ENCODE measurements at regions not wholly inside any gene's neighbourhood (a gene's known extent, or its start where the extent isn't known, plus 50 kb on each side); places are given as distances from the start of the nearest gene placed in this dataset.

GRCh38 chr20:39163993-39164392, 201.8 kb downstream of the DHX35 start:
- DNase-seq: no peak

DNA sequence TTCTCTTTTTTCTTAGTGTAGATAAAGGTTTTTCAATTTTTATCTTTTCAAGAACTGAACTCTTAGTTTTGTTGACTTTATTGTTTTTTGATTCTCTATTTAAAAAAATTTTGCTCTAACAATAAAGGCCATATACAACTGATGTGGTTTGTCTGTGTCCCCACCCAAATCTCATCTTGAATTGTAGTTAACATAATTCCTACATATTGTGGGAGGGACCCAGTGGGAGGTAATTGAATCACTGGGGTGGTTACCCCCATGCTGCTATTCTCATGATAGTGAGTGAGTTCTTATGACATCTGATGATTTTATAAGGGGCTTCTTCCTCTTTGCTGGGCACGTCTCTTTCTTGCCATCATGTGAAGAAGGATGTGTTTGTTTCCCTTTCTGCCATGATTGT, 199.8 kb downstream of the DHX35 start:
- no peak for DNase-seq

GRCh38 chr20:39155971-39156370, 193.8 kb downstream of the DHX35 start:
- DNase-seq: no peak

DNA sequence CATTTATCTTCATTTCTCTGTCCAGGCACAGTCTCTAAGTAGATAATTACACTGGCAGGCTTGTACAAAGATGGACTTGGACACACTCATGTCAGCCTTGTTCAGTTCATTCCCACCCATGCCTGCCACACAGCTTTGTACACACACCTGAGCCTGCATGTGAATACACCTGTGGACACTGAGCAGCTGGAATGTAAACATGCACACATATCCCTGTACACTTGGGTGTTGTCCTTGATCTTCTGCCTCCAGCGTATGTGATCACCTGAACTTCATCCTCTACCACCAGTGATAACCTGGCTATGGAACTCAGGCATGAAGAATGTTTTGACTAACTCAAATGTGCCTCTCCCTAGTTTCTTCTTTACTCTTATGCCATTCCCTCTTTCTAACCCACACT, 190.6 kb downstream of the DHX35 start:
- no peak for DNase-seq

DNA sequence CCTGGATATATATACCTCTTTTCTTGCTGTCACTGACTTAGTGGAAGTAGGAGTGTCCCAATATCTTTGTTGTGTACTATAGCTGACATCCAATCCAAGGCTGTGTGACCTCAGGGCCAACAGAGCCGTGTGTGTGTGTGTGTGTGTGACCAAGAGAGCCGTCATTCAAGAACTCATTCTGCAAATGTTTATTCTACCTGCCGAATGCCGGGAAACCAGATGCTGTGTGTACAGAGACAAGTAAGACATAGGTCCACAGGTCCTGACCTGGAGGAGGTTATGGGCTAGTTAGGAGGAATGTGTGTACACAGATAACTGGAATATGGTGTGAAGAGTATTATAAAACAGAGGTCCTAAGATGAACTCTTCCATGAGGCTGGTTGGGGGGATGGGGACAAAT, 190.0 kb downstream of the DHX35 start:
- DNase-seq: no peak

DNA sequence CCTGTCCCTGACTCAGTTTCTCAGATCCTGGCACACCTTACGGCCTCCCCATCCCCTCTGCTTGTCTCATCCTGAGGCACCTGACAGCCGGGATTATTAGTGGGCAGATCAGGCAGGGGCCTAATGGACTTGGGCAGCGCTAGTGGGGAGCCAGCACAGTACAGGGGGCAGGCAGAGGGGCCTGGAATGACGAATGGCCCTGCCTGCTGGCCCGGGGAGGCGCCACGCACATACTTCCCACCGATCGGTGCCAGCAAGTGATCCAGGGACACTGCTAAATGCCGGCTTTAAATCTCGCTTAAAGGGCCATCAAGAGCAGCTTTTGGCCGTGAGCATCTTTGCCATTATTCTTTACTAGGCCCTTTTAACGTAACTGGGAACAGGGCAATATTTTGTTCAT, 188.4 kb downstream of the DHX35 start:
- DNase-seq: no peak

DNA sequence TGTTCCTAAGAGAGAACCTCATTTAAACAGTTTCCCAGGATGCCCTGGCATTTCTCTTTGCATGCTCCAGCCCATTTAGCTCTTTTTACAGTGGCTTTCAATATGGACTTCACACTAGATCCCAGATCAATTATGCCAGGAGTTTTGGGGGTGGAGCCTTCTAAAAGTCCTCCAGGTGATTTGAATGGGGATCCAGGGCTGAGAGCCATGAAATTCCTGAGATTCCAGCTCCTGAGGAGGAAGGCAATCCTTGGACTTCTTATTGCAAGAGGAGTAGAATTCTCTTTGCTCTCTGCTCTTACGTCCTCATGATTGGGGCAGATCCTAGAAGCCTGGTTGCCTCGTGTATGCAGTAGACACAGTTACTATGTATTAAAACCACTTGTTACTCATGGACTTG, 184.2 kb downstream of the DHX35 start:
- DNase-seq: no peak

DNA sequence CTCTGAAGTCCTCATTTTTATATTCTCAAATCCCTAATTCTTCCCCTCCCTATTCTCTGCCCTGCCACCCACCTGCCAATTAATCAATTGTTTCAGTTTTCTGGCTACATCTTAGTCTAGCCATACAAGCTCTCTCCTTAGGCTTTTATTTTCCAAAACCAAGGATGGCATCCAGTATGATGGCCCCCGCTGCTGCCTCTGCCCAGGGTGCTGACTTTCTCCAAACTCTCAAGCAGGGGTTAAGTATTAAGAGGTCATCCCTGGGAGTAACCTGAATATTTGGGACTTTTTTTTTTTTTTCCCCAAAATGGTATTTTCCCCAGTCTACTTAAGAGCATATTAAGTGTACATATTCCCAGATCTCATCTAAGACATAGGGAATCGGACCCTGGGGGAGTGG, 183.8 kb downstream of the DHX35 start:
- no peak for DNase-seq

GRCh38 chr20:39144757-39145156, 182.6 kb downstream of the DHX35 start:
- DNase-seq: no peak

DNA sequence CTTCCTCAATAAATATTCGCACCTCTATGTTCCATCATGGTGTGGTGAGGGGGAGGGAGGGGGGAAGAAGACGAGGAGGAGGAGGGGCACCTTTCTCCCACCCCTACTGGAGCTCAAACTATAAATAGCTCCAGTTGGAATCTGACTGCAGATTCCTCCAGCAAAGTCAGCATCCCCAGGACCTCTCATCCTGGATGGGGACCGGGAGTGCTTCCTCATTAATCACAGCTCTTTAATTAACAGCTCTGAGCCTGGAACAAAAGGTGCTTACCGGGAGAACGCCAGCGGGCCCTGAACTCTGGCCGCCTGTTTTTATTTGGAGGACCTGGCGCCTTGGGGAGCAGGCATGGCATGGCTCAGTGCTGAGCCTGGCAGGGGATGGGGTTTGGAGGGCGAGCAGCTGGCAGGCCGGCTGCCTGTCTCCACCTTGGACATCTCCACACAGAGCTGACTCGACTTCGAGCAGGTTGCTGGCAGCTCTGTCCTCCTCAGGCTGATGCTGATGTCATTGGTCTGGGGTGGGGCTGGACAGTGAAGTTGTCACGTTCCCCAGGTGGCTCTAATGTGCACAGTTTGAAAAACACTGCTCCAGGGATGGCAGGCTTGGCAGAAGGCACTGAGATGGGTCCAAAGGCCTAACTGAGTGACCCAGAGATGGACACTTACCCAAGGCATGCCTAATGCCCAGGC, 180.4 kb downstream of the DHX35 start:
- no peak for DNase-seq

GRCh38 chr20:39137299-39137698, 175.2 kb downstream of the DHX35 start:
- no peak for DNase-seq

GRCh38 chr20:39136798-39137197, 174.7 kb downstream of the DHX35 start:
- DNase-seq: no peak

DNA sequence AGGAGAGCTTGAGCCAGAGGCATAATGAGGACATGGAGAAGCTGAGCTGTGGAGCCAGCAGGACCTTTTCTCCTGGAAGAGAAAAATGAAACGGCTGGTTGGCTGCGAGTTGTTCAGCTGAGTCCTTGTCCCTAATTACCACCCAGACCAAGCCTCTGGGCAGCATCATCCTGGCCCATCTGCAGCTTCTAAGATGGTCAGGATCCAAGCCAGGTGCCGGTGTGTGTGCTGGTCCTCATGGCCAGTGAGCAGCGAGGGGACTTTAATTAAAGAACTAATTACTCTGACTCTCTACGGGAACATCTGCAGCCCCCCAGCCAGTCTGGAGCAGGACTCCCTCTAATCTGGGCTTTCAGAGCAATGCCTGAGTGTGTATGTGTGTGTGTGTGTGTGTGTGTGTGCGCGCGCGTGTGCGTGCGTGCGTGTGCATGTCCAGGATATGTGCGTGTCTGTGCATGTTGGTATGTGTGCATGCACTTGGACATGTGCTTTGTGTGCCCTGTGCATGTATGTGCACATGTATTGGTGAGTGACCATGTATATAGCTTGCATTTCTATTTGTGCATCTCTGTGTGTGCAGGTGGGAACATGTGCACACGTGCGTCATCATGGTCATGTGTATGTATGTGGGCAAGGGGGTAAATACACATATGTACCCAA, 173.9 kb downstream of the DHX35 start:
- DNase-seq: no peak

DNA sequence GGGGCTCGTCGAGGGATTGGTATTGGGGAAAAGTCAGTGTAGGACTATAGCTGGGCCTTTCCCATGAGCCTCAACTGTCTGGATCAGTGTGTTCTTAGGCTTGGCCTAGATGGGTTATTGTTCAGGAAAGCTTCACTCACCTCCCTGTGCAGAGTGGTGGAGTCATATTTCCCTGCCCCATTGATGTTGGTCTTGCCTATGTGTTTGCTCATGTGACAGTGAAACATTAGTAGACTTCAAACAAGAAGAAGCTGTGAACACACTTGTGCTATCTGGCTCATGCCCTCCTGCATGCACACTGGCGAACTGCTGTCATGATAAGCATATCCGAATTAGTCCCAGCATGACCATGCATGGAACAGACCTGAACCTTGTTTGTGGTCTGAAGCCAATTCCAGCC, 171.1 kb downstream of the DHX35 start:
- no peak for DNase-seq

DNA sequence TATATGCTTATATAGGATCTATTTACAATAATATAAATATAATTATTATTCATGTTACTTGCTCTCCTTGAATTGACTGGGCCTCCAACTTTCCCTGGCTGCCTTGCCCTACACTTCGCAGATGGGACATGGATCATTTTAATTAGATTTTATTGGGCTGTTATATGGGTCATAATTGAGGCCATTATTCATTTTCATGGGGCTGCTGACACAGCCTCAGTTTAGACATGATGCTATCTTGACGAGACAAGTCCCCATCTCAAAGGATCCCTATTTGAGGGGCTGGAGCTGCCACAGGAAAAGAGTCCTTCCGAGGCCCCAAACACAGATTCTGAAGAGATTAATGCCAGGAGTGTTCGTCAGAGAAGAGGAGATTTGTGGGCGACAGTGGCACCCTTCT, 170.4 kb downstream of the DHX35 start:
- no peak for DNase-seq

DNA sequence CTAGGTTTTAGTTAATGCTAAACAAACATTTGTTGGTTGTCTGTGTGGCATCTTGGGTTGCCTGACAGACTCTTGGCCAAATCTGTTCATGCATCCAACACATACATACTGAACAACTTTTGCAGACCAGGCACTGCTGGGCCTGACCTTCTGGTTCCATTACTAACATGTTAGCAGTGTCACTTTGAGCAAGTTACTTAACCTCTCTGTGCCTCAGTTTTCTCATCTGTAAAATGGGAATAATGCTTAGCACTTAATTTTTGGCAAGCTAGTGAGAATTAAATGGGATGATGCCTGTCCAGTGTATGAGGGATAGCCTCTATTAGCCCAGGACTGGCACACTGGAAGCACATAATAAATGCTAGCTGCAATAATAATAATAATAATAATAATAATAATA, 169.9 kb downstream of the DHX35 start:
- no peak for DNase-seq

DNA sequence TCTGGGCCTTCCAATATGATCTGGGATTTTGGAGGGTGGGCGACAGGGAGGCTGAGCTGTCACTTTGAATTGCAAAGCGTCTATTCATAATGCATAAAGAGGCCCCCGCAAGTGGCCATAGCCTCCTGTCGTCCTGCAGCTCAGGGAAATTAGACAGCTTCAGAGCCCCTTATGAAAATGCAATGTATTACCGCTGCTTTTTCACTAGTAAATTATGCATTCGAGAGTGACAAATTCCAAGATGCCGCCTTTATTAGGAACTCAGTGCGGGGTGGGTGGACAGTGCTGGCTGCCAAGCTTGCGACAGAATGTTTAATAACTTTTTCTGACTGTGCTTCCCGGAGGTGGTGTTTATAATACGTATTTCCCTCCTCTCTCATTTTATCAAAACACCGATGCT, 168.5 kb downstream of the DHX35 start:
- no peak for DNase-seq

DNA sequence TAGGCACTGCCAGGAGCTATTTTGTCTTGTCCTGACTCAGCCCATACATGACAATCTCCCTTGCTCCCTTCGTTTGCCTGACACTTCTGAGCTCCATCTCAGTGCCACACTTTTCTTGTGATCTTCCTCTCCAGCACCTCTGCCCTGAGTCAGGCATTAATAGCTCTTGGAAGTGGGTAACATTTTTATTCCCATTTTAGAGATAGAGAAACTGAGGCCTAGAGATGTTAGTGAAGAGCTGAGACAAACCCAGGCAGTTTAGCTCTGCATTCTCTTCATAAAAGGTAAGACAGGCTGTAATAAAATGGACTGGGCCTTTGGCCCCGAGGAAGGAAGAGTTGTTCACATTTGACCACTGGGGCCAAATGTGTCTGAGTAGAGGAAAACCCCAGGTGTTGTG, 167.4 kb downstream of the DHX35 start:
- no peak for DNase-seq

DNA sequence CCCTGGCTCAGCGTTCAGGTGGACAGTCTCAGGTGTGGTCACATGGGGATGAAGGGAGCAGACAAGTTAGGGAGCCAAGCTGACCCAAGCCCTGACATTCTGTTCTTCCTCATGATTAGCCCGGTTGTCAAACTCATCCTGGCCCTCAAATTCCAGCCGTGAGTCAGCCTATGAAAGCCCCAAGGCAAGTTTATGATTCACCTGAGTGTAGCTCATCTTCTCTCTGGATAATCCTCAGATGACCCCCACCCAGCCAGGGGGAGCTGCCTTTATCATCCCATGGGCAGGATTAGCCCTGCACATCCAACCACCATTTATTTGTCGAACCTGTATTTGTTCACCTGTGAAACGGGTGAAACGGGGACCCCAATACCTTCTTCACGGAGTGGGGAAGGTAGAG, 161.9 kb downstream of the DHX35 start:
- no peak for DNase-seq

DNA sequence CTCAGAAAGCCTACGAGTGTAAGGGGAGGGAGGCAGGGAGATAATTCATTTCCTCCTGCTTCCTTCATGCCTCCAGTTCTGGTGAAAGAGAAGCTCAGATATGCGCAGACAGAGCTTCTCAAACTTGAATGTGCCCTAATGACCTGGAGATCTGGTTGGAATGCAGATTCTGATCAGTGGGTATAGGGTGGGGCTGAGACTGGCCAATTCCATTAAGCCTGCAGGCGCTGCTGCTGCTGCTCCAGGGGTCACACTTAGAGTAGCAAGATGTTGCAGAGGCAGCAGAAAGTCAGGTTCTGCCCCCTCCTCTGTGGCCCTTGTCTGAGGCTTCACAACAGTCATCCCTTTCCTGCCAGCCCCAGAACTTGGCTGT, 161.0 kb downstream of the DHX35 start:
- DNase-seq: no peak

- DNase-seq: no peak
Measured at GRCh38 chr20:39117491-39117890, 155.3 kb downstream of the DHX35 start.

GRCh38 chr20:39116020-39116419, 153.9 kb downstream of the DHX35 start:
- DNase-seq: no peak

- no peak for DNase-seq
Measured at GRCh38 chr20:39112178-39112743, 150.1 kb downstream of the DHX35 start.

GRCh38 chr20:39111359-39112177, 149.4 kb downstream of the DHX35 start:
- no peak for DNase-seq

Measured in hippocampal formation (tissue), 2 donors.